ENCODE measurements at regions not wholly inside any gene's neighbourhood (a gene's known extent, or its start where the extent isn't known, plus 50 kb on each side); places are given as distances from the start of the nearest gene placed in this dataset.

GRCh38 chr5:103407402-103407801 lies 148.8 kb downstream of the MACIR start:
- Histone ChIP-seq H3K9me3 (ENCODE audit: insufficient read depth in 2 of 2, low read depth in 1 of 2, low read length in 1 of 2) (no peaks in the 10 kb centered on the region), H3K56ac (replicated peaks; ENCODE audit: insufficient read length, low read depth, low read length) (no peak overlapping the region), H4K5ac (ENCODE audit: insufficient read length, low read depth, low read length) (no peak overlapping the region), H3K79me2 (ENCODE audit: control insufficient read depth in 1 of 2, insufficient read depth in 2 of 2, low read length in 2 of 2) (no peaks in the 10 kb centered on the region), H3K4me3 (ENCODE audit: extremely low read depth in 1 of 4, insufficient read depth in 2 of 4, low read depth in 3 of 4, low read length in 4 of 4) (no peak overlapping the region), H4K8ac (ENCODE audit: extremely low read depth, insufficient read depth, low read length) (no peak overlapping the region), H2BK5ac (ENCODE audit: low read depth, low read length) (no peak overlapping the region), H3K4me1 (replicated peaks in 1 of 4; ENCODE audit: control insufficient read depth in 3 of 4, insufficient read depth in 4 of 4, low read length in 3 of 4) (no peaks in the 10 kb centered on the region), H3K79me1 (ENCODE audit: low read depth, low read length) (no peaks in the 10 kb centered on the region), H3K18ac (ENCODE audit: extremely low read depth, low read length) (no peak overlapping the region), H3K27me3 (replicated peaks in 1 of 4; ENCODE audit: control insufficient read depth in 3 of 4, extremely low read depth in 1 of 4, insufficient read depth in 3 of 4, low read length in 3 of 4) (no peaks in the 10 kb centered on the region), H2BK15ac (ENCODE audit: low read length) (no peak overlapping the region), H3K9ac (replicated peaks in 1 of 4; ENCODE audit: extremely low read depth in 1 of 4, low read depth in 3 of 4, low read length in 3 of 4) (no peak overlapping the region), H3K4ac (replicated peaks; ENCODE audit: insufficient read length, low read depth, low read length) (no peak overlapping the region), H2AFZ (ENCODE audit: low read length) (no peak overlapping the region), H2AK5ac (ENCODE audit: low read depth, low read length) (no peak overlapping the region), H3K4me2 (ENCODE audit: insufficient read depth in 1 of 2, low read depth in 2 of 2, low read length in 2 of 2) (no peak overlapping the region), H3K23me2 (ENCODE audit: low read depth, low read length) (no peaks in the 10 kb centered on the region), H2BK12ac (ENCODE audit: low read depth, low read length) (no peak overlapping the region), H3K36me3 (ENCODE audit: control insufficient read depth in 2 of 4, insufficient read depth in 4 of 4, low read length in 3 of 4) (no peaks in the 10 kb centered on the region), H3K27ac (ENCODE audit: low read depth, low read length) (no peak overlapping the region), H4K91ac (replicated peaks; ENCODE audit: insufficient read length, low read length) (no peak overlapping the region), H3K23ac (ENCODE audit: insufficient read length) (no peak overlapping the region), H4K20me1 (replicated peaks in 1 of 2; ENCODE audit: control insufficient read depth in 1 of 2, insufficient read depth in 2 of 2, low read length in 2 of 2) (no peaks in the 10 kb centered on the region), H2BK20ac (ENCODE audit: low read length) (no peak overlapping the region), H2BK120ac (replicated peaks; ENCODE audit: low read depth, low read length) (no peak overlapping the region), H3K14ac (ENCODE audit: insufficient read length) (no peak overlapping the region)
- POLR2A ChIA-PET (ENCODE audit: partially characterized antibody): no interaction called here
- FAIRE-seq (no peak), DNase-seq (ENCODE audit: low read depth in 1 of 2, low spot score in 2 of 2) (no peak)
- WGBS, 2 experiments (ENCODE audit: extremely low coverage in 1 of 2, insufficient coverage in 1 of 2, insufficient read length in 1 of 2, insufficient replicate concordance in 2 of 2, low coverage in 1 of 2, low lambda C conversion rate in 2 of 2, missing lambda C conversion rate in 1 of 2): 92% methylated on average over 2 of the region's 2 CpGs; no CpG with 5 or more reads in 1 of the 2 experiments
- CTCF ChIA-PET (ENCODE audit: partially characterized antibody): interaction anchor here (0.8 to 2.7 kb wide), 5 partner anchors 8 to 68 kb away, joined by 3 to 19 read pairs (median 4); no protein-coding TSS in a partner anchor
- TF ChIP-seq ATF2 (IDR thresholded peaks at IDR 0.05; ENCODE audit: low read length) (no peak), ASH2L (IDR thresholded peaks at IDR 0.05; ENCODE audit: low read length) (no peak), SUZ12 (IDR thresholded peaks at IDR 0.05; ENCODE audit: low read length) (no peak), SIN3A (conservative IDR thresholded peaks at IDR 0.05 in 1 of 2, IDR thresholded peaks at IDR 0.05 in 1 of 2; ENCODE audit: low read depth in 1 of 2, low read length in 2 of 2) (no peak), CREB1 (IDR thresholded peaks at IDR 0.05) (no peak), JUN (IDR thresholded peaks at IDR 0.05; ENCODE audit: low read depth, low read length) (no peak), SIRT6 (IDR thresholded peaks at IDR 0.05; ENCODE audit: low read length) (no peak), CHD2 (IDR thresholded peaks at IDR 0.05; ENCODE audit: low read length) (no peak), SIX5 (IDR thresholded peaks at IDR 0.05; ENCODE audit: low read depth, low read length) (no peak), GABPA (IDR thresholded peaks at IDR 0.05; ENCODE audit: borderline replicate concordance, insufficient read depth, low read length) (no peak)
